Panc1 (cell line): ENCODE measurements at regions not wholly inside any gene's neighbourhood (a gene's known extent, or its start where the extent isn't known, plus 50 kb on each side); places are given as distances from the start of the nearest gene placed in this dataset.

ENCODE experiments used
- ATAC-seq: fragments of 200-7000 bp; cut with Tn5 transposase; 2 replicates; pipeline ENCODE4 v1.9.1; 2020; ENCODE audit warnings: mild to moderate bottlenecking, moderate library complexity
- BruUV-seq: library from RNA; stranded (reverse); fragments of 400-500 nt; replicated peaks from 2 replicates; lab custom pipeline; 2021; lab: Mats Ljungman, UMichigan
- CTCF ChIA-PET: fragments of 300-600 bp; sonication (Branson Sonifier 250); formaldehyde crosslinking; loops from one replicate; lab custom pipeline; 2022; ENCODE audit warnings: antibody characterized with exemption; lab: Charles Lee
- POLR2A ChIA-PET: fragments of 300-600 bp; sonication (Branson Sonifier 250); formaldehyde crosslinking; loops from one replicate; lab custom pipeline; 2022; ENCODE audit warnings: antibody characterized with exemption; lab: Charles Lee
- DNase-seq: peaks from one replicate; pipeline ENCODE4 v3.0.0-alpha.2; 2010; ENCODE audit warnings: low read depth, low spot score
- H3K27ac ChIP-seq: 2 replicates; pipeline ENCODE4 v1.5.1; 2011; ENCODE audit warnings: mild to moderate bottlenecking, low read length, inconsistent platforms
- H3K27me3 ChIP-seq: fragments of 200-500 bp; sonication (Bioruptor generic); 2 replicates; pipeline ENCODE4 v1.6.0; 2014; ENCODE audit warnings: low read length, inconsistent platforms; ENCODE audit not compliant: control insufficient read depth, insufficient read depth
- H3K36me3 ChIP-seq: fragments of 200-500 bp; sonication (Bioruptor generic); 2 replicates; pipeline ENCODE4 v1.5.1; 2014; ENCODE audit warnings: inconsistent platforms, mild to moderate bottlenecking, low read length, moderate library complexity; ENCODE audit not compliant: control insufficient read depth, insufficient read depth
- H3K4me1 ChIP-seq: 2 replicates; pipeline ENCODE4 v1.5.1; 2011; ENCODE audit warnings: inconsistent platforms, mild to moderate bottlenecking, low read length, moderate library complexity; ENCODE audit not compliant: control insufficient read depth, insufficient read depth
- H3K4me3 ChIP-seq, 2 experiments: 2 replicates each; pipeline ENCODE4 v1.5.1; 2011 to 2012; ENCODE audit warnings: low read depth in 2 of 2, low read length in 2 of 2, mild to moderate bottlenecking in 2 of 2, inconsistent platforms in 1 of 2, moderate library complexity in 1 of 2
- H3K9me3 ChIP-seq: fragments of 200-500 bp; sonication (Bioruptor generic); 2 replicates; pipeline ENCODE4 v1.5.1; 2014; ENCODE audit warnings: low read depth, mild to moderate bottlenecking, inconsistent platforms, low read length, moderate library complexity; ENCODE audit not compliant: control insufficient read depth, insufficient read depth
- POLR2AphosphoS5 ChIP-seq: IDR thresholded peaks from 2 replicates; pipeline ENCODE4 v1.6.1; 2012; ENCODE audit warnings: mild to moderate bottlenecking, low read depth, low read length, moderate library complexity
- SIN3A ChIP-seq: IDR thresholded peaks from 2 replicates; pipeline ENCODE4 v1.6.1; 2012; ENCODE audit warnings: low read depth, mild to moderate bottlenecking, low read length, moderate library complexity, borderline replicate concordance; ENCODE audit not compliant: insufficient read depth
- TCF7L2 ChIP-seq: IDR thresholded peaks from 2 replicates; pipeline ENCODE4 v1.6.1; 2011; ENCODE audit warnings: mild to moderate bottlenecking, low read depth, low read length, inconsistent platforms
- in situ Hi-C: cut with HindIII; loops from 2 replicates; pipeline ENCODE4 v1.10.0; 2016; ENCODE audit warnings: low sequenced_read_pairs, low pct_unique_long_range_greater_than_20kb
- intact Hi-C: fragments of 100-400 bp; cut with micrococcal nuclease; formaldehyde crosslinking; loops from one replicate; pipeline ENCODE4 v1.10.0; 2022; ENCODE audit not compliant: unreplicated experiment
- TF ChIP-seq, protein P1 (sequence below), 2 experiments: IDR thresholded peaks; 2 replicates each; pipeline ENCODE4 v1.6.1; 2011 to 2012; ENCODE audit warnings: low read depth in 2 of 2, control low read depth in 1 of 2, low read length in 1 of 2, mild to moderate bottlenecking in 1 of 2, moderate library complexity in 1 of 2; ENCODE audit not compliant: insufficient read depth in 1 of 2
- TF ChIP-seq, protein P2 (sequence below): fragments of 450-650 bp; IDR thresholded peaks from 2 replicates; pipeline ENCODE4 v1.5.1; 2017; ENCODE audit warnings: mild to moderate bottlenecking

DNA sequence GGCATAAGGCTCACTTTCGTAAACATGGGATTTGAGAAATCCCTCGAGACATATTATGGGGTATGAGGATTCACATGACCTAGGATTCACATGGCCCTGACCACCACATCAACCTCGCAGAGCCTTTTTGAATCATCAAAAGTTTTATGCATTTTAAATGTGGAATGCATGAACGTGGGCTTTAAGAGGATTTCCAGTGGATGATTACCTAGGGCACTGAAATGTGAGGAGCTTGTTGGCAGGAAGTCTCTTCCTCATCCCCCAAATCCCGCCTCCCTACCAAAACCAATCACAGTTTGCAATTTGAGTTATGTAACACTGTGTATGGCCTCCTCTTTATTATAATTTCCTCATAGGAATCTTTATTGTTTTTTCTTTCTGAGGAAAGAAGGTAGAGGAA is 659.6 kb upstream of the TBX3 start:
- ATAC-seq (no peak), DNase-seq (no peak)
- Histone ChIP-seq H3K36me3 (no peaks in the 10 kb centered on the region), H3K4me3 (no peak overlapping the region), H3K9me3 (no peaks in the 10 kb centered on the region), H3K4me1 (no peaks in the 10 kb centered on the region), H3K27ac (no peak overlapping the region), H3K27me3 (no peaks in the 10 kb centered on the region; the same call in 1 of the 2 replicates)
- CTCF ChIA-PET: no interaction called here
- POLR2A ChIA-PET: no interaction called here
- intact Hi-C loops: no loop called here
- BruUV-seq: no TSS peak
- no peak for TF ChIP-seq TCF7L2
- TF ChIP-seq SIN3A: no peak
- no peak for TF ChIP-seq POLR2AphosphoS5
- TF ChIP-seq, protein P1, sequence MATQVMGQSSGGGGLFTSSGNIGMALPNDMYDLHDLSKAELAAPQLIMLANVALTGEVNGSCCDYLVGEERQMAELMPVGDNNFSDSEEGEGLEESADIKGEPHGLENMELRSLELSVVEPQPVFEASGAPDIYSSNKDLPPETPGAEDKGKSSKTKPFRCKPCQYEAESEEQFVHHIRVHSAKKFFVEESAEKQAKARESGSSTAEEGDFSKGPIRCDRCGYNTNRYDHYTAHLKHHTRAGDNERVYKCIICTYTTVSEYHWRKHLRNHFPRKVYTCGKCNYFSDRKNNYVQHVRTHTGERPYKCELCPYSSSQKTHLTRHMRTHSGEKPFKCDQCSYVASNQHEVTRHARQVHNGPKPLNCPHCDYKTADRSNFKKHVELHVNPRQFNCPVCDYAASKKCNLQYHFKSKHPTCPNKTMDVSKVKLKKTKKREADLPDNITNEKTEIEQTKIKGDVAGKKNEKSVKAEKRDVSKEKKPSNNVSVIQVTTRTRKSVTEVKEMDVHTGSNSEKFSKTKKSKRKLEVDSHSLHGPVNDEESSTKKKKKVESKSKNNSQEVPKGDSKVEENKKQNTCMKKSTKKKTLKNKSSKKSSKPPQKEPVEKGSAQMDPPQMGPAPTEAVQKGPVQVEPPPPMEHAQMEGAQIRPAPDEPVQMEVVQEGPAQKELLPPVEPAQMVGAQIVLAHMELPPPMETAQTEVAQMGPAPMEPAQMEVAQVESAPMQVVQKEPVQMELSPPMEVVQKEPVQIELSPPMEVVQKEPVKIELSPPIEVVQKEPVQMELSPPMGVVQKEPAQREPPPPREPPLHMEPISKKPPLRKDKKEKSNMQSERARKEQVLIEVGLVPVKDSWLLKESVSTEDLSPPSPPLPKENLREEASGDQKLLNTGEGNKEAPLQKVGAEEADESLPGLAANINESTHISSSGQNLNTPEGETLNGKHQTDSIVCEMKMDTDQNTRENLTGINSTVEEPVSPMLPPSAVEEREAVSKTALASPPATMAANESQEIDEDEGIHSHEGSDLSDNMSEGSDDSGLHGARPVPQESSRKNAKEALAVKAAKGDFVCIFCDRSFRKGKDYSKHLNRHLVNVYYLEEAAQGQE (IDR thresholded peaks at IDR 0.05; ENCODE audit: insufficient read depth in 1 of 2, low read depth in 2 of 2, low read length in 1 of 2): no peak
- TF ChIP-seq, protein P2, sequence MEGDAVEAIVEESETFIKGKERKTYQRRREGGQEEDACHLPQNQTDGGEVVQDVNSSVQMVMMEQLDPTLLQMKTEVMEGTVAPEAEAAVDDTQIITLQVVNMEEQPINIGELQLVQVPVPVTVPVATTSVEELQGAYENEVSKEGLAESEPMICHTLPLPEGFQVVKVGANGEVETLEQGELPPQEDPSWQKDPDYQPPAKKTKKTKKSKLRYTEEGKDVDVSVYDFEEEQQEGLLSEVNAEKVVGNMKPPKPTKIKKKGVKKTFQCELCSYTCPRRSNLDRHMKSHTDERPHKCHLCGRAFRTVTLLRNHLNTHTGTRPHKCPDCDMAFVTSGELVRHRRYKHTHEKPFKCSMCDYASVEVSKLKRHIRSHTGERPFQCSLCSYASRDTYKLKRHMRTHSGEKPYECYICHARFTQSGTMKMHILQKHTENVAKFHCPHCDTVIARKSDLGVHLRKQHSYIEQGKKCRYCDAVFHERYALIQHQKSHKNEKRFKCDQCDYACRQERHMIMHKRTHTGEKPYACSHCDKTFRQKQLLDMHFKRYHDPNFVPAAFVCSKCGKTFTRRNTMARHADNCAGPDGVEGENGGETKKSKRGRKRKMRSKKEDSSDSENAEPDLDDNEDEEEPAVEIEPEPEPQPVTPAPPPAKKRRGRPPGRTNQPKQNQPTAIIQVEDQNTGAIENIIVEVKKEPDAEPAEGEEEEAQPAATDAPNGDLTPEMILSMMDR: no peak
- in situ Hi-C loops: no loop called here

DNA sequence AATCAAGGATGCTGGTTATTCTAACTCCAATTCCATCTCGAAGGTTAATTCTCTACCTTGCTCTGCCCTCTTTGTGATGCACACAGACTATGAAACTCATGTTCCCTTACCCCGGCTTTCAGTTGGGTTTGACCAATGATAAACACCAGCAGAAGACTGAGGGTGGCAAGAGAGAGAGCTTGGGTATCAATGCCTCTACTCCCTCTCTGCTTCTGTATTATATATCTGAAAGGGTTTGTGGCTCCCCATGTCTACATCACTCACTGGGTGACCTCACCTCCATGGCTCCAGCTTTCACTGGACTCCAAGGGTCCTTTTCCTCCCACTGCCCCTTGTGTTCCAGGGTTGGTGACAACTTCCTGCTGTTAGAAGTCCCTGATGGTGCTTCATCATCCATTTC is 659.0 kb upstream of the TBX3 start:
- intact Hi-C loops: no loop called here
- no peak overlapping the region for H3K27ac ChIP-seq
- no peaks in the 10 kb centered on the region for H3K36me3 ChIP-seq
- no peaks in the 10 kb centered on the region; the same call in 1 of the 2 replicates for H3K27me3 ChIP-seq
- no peaks in the 10 kb centered on the region for H3K4me1 ChIP-seq
- BruUV-seq: no TSS peak
- in situ Hi-C loops: no loop called here
- ATAC-seq: no peak
- ChIA-PET CTCF (no interaction called here), POLR2A (no interaction called here)
- TF ChIP-seq SIN3A: no peak
- TF ChIP-seq, protein P1 (IDR thresholded peaks at IDR 0.05; ENCODE audit: insufficient read depth in 1 of 2, low read depth in 2 of 2, low read length in 1 of 2): no peak
- TF ChIP-seq, protein P2: no peak
- TF ChIP-seq TCF7L2: no peak
- no peak for TF ChIP-seq POLR2AphosphoS5
- H3K9me3 ChIP-seq: no peaks in the 10 kb centered on the region
- DNase-seq: no peak
- no peak overlapping the region for H3K4me3 ChIP-seq
